Activated CD4-positive, alpha-beta T cell treated with anti-CD3 and anti-CD28 coated beads, Interleukin-2, amount 10 ng/mL, durations not matched to agents 7 days and 5 days (primary cell): ENCODE measurements at regions not wholly inside any gene's neighbourhood (a gene's known extent, or its start where the extent isn't known, plus 50 kb on each side); places are given as distances from the start of the nearest gene placed in this dataset.
"Not testable (repeated sequence)": the region's sequence is repeated elsewhere in the genome, so short reads cannot be mapped to it uniquely, and the experiment has no call there.

Experiments
- CTCF ChIA-PET: fragments of 350-600 bp; sonication (Branson Sonifier 250); formaldehyde crosslinking; loops from one replicate; lab custom pipeline; 2021; ENCODE audit warnings: antibody characterized with exemption; lab: Charles Lee
- POLR2A ChIA-PET: fragments of 350-600 bp; sonication (Branson Sonifier 250); formaldehyde crosslinking; loops from one replicate; lab custom pipeline; 2021; ENCODE audit warnings: antibody characterized with exemption; lab: Charles Lee
- DNase-seq: peaks from one replicate; pipeline ENCODE4 v3.0.0-alpha.2; 2020
- H3K27ac Mint-ChIP-seq: one replicate; pipeline ENCODE4 v1.8.0; 2021; ENCODE audit warnings: mild to moderate bottlenecking, moderate library complexity, mixed read lengths
- H3K27me3 Mint-ChIP-seq: one replicate; pipeline ENCODE4 v1.8.0; 2021; ENCODE audit warnings: mixed read lengths
- H3K36me3 Mint-ChIP-seq: one replicate; pipeline ENCODE4 v1.8.0; 2021; ENCODE audit warnings: low read depth, mixed read lengths
- H3K4me1 Mint-ChIP-seq: one replicate; pipeline ENCODE4 v1.8.0; 2021; ENCODE audit warnings: mixed read lengths
- H3K4me3 Mint-ChIP-seq: one replicate; pipeline ENCODE4 v1.8.0; 2021; ENCODE audit warnings: mild to moderate bottlenecking, moderate library complexity, mixed read lengths
- H3K9me3 Mint-ChIP-seq: one replicate; pipeline ENCODE4 v1.8.0; 2021; ENCODE audit warnings: mixed read lengths

GRCh38 chr10:47711428-47711827, 52.0 kb downstream of the SYT15B start:
- H3K27me3 Mint-ChIP-seq, H3K4me1 Mint-ChIP-seq, H3K27ac Mint-ChIP-seq, CTCF ChIA-PET, POLR2A ChIA-PET, H3K36me3 Mint-ChIP-seq, H3K4me3 Mint-ChIP-seq, H3K9me3 Mint-ChIP-seq, DNase-seq: not testable (repeated sequence)

GRCh38 chr10:47710443-47710842, 52.9 kb downstream of the SYT15B start:
- H3K4me3 Mint-ChIP-seq, DNase-seq, H3K36me3 Mint-ChIP-seq, H3K9me3 Mint-ChIP-seq, CTCF ChIA-PET, POLR2A ChIA-PET, H3K4me1 Mint-ChIP-seq, H3K27me3 Mint-ChIP-seq, H3K27ac Mint-ChIP-seq: not testable (repeated sequence)

GRCh38 chr10:47705698-47706414, 57.5 kb downstream of the SYT15B start:
- H3K9me3 Mint-ChIP-seq, POLR2A ChIA-PET, CTCF ChIA-PET, H3K27me3 Mint-ChIP-seq, H3K36me3 Mint-ChIP-seq, H3K4me1 Mint-ChIP-seq: not testable (repeated sequence)
- peak overlapping the region; percentile 31 for H3K27ac Mint-ChIP-seq
- H3K4me3 Mint-ChIP-seq = peak overlapping the region; percentile 62
- DNase-seq = peak; percentile 76

GRCh38 chr10:47701285-47701684, 62.1 kb downstream of the SYT15B start:
- CTCF ChIA-PET, H3K9me3 Mint-ChIP-seq, H3K36me3 Mint-ChIP-seq, H3K27ac Mint-ChIP-seq, H3K4me1 Mint-ChIP-seq, DNase-seq, H3K4me3 Mint-ChIP-seq, POLR2A ChIA-PET, H3K27me3 Mint-ChIP-seq: not testable (repeated sequence)

GRCh38 chr10:47699854-47700253, 63.5 kb downstream of the SYT15B start:
- H3K4me3 Mint-ChIP-seq = not testable (repeated sequence)

GRCh38 chr10:47696170-47696569, 67.2 kb downstream of the SYT15B start:
- H3K4me1 Mint-ChIP-seq, H3K27ac Mint-ChIP-seq, POLR2A ChIA-PET, H3K36me3 Mint-ChIP-seq, H3K27me3 Mint-ChIP-seq, DNase-seq, H3K9me3 Mint-ChIP-seq, CTCF ChIA-PET, H3K4me3 Mint-ChIP-seq: not testable (repeated sequence)

More at GRCh38 chr10:47699854-47700253, 63.5 kb downstream of the SYT15B start:
- H3K4me1 Mint-ChIP-seq, CTCF ChIA-PET, POLR2A ChIA-PET, DNase-seq, H3K27me3 Mint-ChIP-seq, H3K9me3 Mint-ChIP-seq, H3K27ac Mint-ChIP-seq, H3K36me3 Mint-ChIP-seq: not testable (repeated sequence)

GRCh38 chr10:47695149-47695548, 68.2 kb downstream of the SYT15B start:
- CTCF ChIA-PET, H3K4me1 Mint-ChIP-seq, H3K36me3 Mint-ChIP-seq, DNase-seq, H3K4me3 Mint-ChIP-seq, H3K27me3 Mint-ChIP-seq, H3K27ac Mint-ChIP-seq, H3K9me3 Mint-ChIP-seq, POLR2A ChIA-PET: not testable (repeated sequence)

GRCh38 chr10:47690304-47690703, 73.1 kb downstream of the SYT15B start:
- H3K27me3 Mint-ChIP-seq, DNase-seq: not testable (repeated sequence)

GRCh38 chr10:47683826-47684475, 79.4 kb downstream of the SYT15B start:
- H3K27me3 Mint-ChIP-seq, H3K27ac Mint-ChIP-seq, POLR2A ChIA-PET, H3K36me3 Mint-ChIP-seq, H3K4me1 Mint-ChIP-seq, H3K9me3 Mint-ChIP-seq, H3K4me3 Mint-ChIP-seq, DNase-seq, CTCF ChIA-PET: not testable (repeated sequence)

More at GRCh38 chr10:47690304-47690703, 73.1 kb downstream of the SYT15B start:
- H3K27ac Mint-ChIP-seq, H3K36me3 Mint-ChIP-seq, CTCF ChIA-PET, H3K4me3 Mint-ChIP-seq, POLR2A ChIA-PET, H3K4me1 Mint-ChIP-seq, H3K9me3 Mint-ChIP-seq: not testable (repeated sequence)

GRCh38 chr10:47681638-47681990, 81.8 kb downstream of the SYT15B start:
- H3K27me3 Mint-ChIP-seq, H3K27ac Mint-ChIP-seq, CTCF ChIA-PET, H3K4me1 Mint-ChIP-seq, H3K36me3 Mint-ChIP-seq, H3K4me3 Mint-ChIP-seq, H3K9me3 Mint-ChIP-seq, POLR2A ChIA-PET, DNase-seq: not testable (repeated sequence)

- CTCF ChIA-PET, H3K9me3 Mint-ChIP-seq, DNase-seq, H3K36me3 Mint-ChIP-seq, H3K27me3 Mint-ChIP-seq, H3K4me3 Mint-ChIP-seq, H3K27ac Mint-ChIP-seq, H3K4me1 Mint-ChIP-seq, POLR2A ChIA-PET: not testable (repeated sequence)
These were observed 82.3 kb downstream of the SYT15B start for GRCh38 chr10:47680848-47681637.

- H3K4me3 Mint-ChIP-seq, POLR2A ChIA-PET, H3K27me3 Mint-ChIP-seq, H3K27ac Mint-ChIP-seq, CTCF ChIA-PET, H3K4me1 Mint-ChIP-seq, H3K9me3 Mint-ChIP-seq, H3K36me3 Mint-ChIP-seq, DNase-seq: not testable (repeated sequence)
These were observed 87.3 kb downstream of the SYT15B start for GRCh38 chr10:47676102-47676501.

GRCh38 chr10:47675577-47675976, 87.8 kb downstream of the SYT15B start:
- H3K27ac Mint-ChIP-seq, H3K9me3 Mint-ChIP-seq, POLR2A ChIA-PET, H3K36me3 Mint-ChIP-seq, H3K4me1 Mint-ChIP-seq, DNase-seq, H3K27me3 Mint-ChIP-seq, H3K4me3 Mint-ChIP-seq, CTCF ChIA-PET: not testable (repeated sequence)
